Suprapubic skin (tissue), 3 donors: ENCODE measurements at regions not wholly inside any gene's neighbourhood (a gene's known extent, or its start where the extent isn't known, plus 50 kb on each side); places are given as distances from the start of the nearest gene placed in this dataset.

ENCODE experiments used
- POLR2A ChIP-seq, 2 donors: fragments of 450-650 bp; IDR thresholded peaks; one replicate each; pipeline ENCODE4 v1.6.1; 2017; ENCODE audit warnings: antibody characterized with exemption in 2 of 2, mild to moderate bottlenecking in 2 of 2, moderate library complexity in 2 of 2
- TF ChIP-seq, protein P1 (sequence below), 2 donors: fragments of 200-600 bp in 1 of 2; fragments of 450-650 bp in 1 of 2; sonication (generic) in 1 of 2; IDR thresholded peaks; one replicate each; pipeline ENCODE4 v1.5.1; 2016 to 2019; ENCODE audit warnings: antibody characterized with exemption in 2 of 2, mild to moderate bottlenecking in 1 of 2, moderate library complexity in 1 of 2

DNA sequence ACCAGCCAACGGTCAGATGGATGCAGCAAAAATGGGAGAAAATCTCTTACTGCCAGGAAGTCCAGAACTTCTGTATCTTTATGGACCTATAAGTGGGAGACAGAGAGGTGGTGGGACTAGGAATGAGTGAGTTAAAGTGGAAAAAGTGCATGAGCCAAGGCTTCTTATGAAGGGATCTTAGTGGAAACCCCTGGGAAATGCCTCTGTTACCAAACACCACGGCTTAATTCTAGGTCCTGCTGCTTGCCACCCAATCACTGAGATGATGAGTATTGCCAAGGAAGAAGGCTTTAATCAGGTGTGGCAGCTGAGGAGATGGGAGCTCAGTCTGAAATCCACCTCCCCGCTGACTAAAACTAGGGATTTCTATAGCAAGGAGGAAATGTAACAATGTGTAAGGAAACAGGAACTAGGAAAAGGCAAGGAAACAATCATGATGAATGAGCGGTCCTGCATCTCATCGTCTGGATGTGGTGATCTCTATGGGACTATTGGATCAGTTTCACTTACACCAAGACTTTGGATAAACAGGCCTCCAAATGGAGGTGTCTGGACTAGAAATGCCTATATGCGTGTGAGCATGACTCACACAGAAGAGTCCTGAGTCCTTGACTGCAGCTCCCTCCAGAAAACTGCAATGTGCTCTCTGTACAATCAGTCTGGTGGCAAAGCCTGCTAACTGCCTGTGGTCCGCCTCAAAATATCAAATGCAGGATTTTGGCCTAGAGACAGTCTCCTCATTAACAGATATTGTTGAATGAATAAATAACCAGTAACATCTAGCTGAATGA is 98.2 kb upstream of the PRR16 start:
- TF ChIP-seq, protein P1, sequence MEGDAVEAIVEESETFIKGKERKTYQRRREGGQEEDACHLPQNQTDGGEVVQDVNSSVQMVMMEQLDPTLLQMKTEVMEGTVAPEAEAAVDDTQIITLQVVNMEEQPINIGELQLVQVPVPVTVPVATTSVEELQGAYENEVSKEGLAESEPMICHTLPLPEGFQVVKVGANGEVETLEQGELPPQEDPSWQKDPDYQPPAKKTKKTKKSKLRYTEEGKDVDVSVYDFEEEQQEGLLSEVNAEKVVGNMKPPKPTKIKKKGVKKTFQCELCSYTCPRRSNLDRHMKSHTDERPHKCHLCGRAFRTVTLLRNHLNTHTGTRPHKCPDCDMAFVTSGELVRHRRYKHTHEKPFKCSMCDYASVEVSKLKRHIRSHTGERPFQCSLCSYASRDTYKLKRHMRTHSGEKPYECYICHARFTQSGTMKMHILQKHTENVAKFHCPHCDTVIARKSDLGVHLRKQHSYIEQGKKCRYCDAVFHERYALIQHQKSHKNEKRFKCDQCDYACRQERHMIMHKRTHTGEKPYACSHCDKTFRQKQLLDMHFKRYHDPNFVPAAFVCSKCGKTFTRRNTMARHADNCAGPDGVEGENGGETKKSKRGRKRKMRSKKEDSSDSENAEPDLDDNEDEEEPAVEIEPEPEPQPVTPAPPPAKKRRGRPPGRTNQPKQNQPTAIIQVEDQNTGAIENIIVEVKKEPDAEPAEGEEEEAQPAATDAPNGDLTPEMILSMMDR (IDR thresholded peaks at IDR 0.05), result no peak
- TF ChIP-seq POLR2A (IDR thresholded peaks at IDR 0.05), result no peak
